NCI-H128 (cell line): ENCODE measurements at regions not wholly inside any gene's neighbourhood (a gene's known extent, or its start where the extent isn't known, plus 50 kb on each side); places are given as distances from the start of the nearest gene placed in this dataset.

ENCODE experiments used
- DNase-seq: peaks from one replicate; lab custom pipeline; 2025; ENCODE audit not compliant: unreplicated experiment; lab: John Stamatoyannopoulos, UW

GRCh38 chr11:11016943-11017342 lies 159.1 kb upstream of the ZBED5 start:
- DNase-seq, result no peak

GRCh38 chr11:11016068-11016467 lies 158.2 kb upstream of the ZBED5 start:
- no peak for DNase-seq

- DNase-seq, result no peak
These were observed 153.8 kb upstream of the ZBED5 start for GRCh38 chr11:11011617-11012016.

- DNase-seq, result no peak
These were observed 152.8 kb upstream of the ZBED5 start for GRCh38 chr11:11010624-11011127.

GRCh38 chr11:11009179-11009578 lies 151.3 kb upstream of the ZBED5 start:
- DNase-seq, result no peak

GRCh38 chr11:11004069-11004468 lies 146.2 kb upstream of the ZBED5 start:
- no peak for DNase-seq

GRCh38 chr11:11003226-11003625 lies 145.4 kb upstream of the ZBED5 start:
- no peak for DNase-seq

- DNase-seq, result no peak
These were observed 142.9 kb upstream of the ZBED5 start for GRCh38 chr11:11000579-11001283.

- no peak for DNase-seq
These were observed 140.8 kb upstream of the ZBED5 start for GRCh38 chr11:10998674-10999073.

- DNase-seq, result no peak
These were observed 138.8 kb upstream of the ZBED5 start for GRCh38 chr11:10996678-10997077.

- DNase-seq, result no peak
These were observed 135.8 kb upstream of the ZBED5 start for GRCh38 chr11:10993640-10994039.

- no peak for DNase-seq
These were observed 135.3 kb upstream of the ZBED5 start for GRCh38 chr11:10993186-10993585.

GRCh38 chr11:10991393-10991792 lies 133.5 kb upstream of the ZBED5 start:
- DNase-seq, result no peak

GRCh38 chr11:10990637-10991193 lies 132.9 kb upstream of the ZBED5 start:
- DNase-seq, result no peak

GRCh38 chr11:10990160-10990559 lies 132.3 kb upstream of the ZBED5 start:
- no peak for DNase-seq

- no peak for DNase-seq
These were observed 128.2 kb upstream of the ZBED5 start for GRCh38 chr11:10986006-10986405.

GRCh38 chr11:10984742-10985141 lies 126.9 kb upstream of the ZBED5 start:
- DNase-seq, result no peak

GRCh38 chr11:10984250-10984649 lies 126.4 kb upstream of the ZBED5 start:
- no peak for DNase-seq

GRCh38 chr11:10982704-10983510 lies 125.1 kb upstream of the ZBED5 start:
- no peak for DNase-seq

GRCh38 chr11:10979529-10979928 lies 121.7 kb upstream of the ZBED5 start:
- no peak for DNase-seq

GRCh38 chr11:10978198-10978597 lies 120.3 kb upstream of the ZBED5 start:
- DNase-seq, result no peak

- DNase-seq, result no peak
These were observed 117.5 kb upstream of the ZBED5 start for GRCh38 chr11:10975287-10975721.
